ENCODE measurements at regions not wholly inside any gene's neighbourhood (a gene's known extent, or its start where the extent isn't known, plus 50 kb on each side); places are given as distances from the start of the nearest gene placed in this dataset.
A peak's percentile ranks its signal among the peaks of the same experiment; 100 is the strongest.

- TF ChIP-seq, protein P1, sequence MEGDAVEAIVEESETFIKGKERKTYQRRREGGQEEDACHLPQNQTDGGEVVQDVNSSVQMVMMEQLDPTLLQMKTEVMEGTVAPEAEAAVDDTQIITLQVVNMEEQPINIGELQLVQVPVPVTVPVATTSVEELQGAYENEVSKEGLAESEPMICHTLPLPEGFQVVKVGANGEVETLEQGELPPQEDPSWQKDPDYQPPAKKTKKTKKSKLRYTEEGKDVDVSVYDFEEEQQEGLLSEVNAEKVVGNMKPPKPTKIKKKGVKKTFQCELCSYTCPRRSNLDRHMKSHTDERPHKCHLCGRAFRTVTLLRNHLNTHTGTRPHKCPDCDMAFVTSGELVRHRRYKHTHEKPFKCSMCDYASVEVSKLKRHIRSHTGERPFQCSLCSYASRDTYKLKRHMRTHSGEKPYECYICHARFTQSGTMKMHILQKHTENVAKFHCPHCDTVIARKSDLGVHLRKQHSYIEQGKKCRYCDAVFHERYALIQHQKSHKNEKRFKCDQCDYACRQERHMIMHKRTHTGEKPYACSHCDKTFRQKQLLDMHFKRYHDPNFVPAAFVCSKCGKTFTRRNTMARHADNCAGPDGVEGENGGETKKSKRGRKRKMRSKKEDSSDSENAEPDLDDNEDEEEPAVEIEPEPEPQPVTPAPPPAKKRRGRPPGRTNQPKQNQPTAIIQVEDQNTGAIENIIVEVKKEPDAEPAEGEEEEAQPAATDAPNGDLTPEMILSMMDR (conservative IDR thresholded peaks at IDR 0.05) = peak; percentile 50
- TF ChIP-seq ZFX (IDR thresholded peaks at IDR 0.05) = no peak
Observed at GRCh38 chr14:97185186-97185585, 388.0 kb downstream of the VRK1 start.
